SK-N-SH (cell line): ENCODE measurements at regions not wholly inside any gene's neighbourhood (a gene's known extent, or its start where the extent isn't known, plus 50 kb on each side); places are given as distances from the start of the nearest gene placed in this dataset.

Source experiments
- CTCF ChIA-PET: fragments of 300-600, 350-600 bp; formaldehyde crosslinking; extraction: SDS; loops from one replicate; lab custom pipeline; 2021; lab: Yijun Ruan, JAX
- POLR2A ChIA-PET: fragments of 350-600 bp; sonication (Branson Sonifier 250); formaldehyde crosslinking; extraction: SDS; loops from one replicate; lab custom pipeline; 2020; ENCODE audit warnings: antibody characterized with exemption, inconsistent platforms; lab: Yijun Ruan, JAX
- DNase-seq: peaks from one replicate; pipeline ENCODE4 v3.0.0; 2012
- H2AFZ ChIP-seq: fragments of 200-600 bp; sonication (generic); 2 replicates; pipeline ENCODE4 v1.8.1; 2016; ENCODE audit warnings: antibody characterized with exemption, mild to moderate bottlenecking, low read depth
- H3F3A ChIP-seq: fragments of 200-600 bp; sonication (generic); replicated peaks from 2 replicates; pipeline ENCODE3; 2016; ENCODE audit warnings: antibody characterized with exemption, mild to moderate bottlenecking; ENCODE audit not compliant: insufficient read depth
- H3K27ac ChIP-seq, 2 experiments: fragments of 200-500 bp in 1 of 2; fragments of 200-600 bp in 1 of 2; sonication (Bioruptor generic) in 1 of 2; sonication (generic), shearing (Covaris generic) in 1 of 2; 2 replicates each; pipeline versions ENCODE4 v1.5.1 to v1.6.1; 2014 to 2016; ENCODE audit warnings: low read depth in 2 of 2, inconsistent platforms in 1 of 2, low read length in 1 of 2, mild to moderate bottlenecking in 1 of 2, mixed read lengths in 1 of 2
- H3K27me3 ChIP-seq: fragments of 200-600 bp; sonication (generic), shearing (Covaris generic); 2 replicates; pipeline ENCODE4 v1.6.1; 2016; ENCODE audit warnings: mixed run types; ENCODE audit not compliant: insufficient read depth
- H3K36me3 ChIP-seq, 2 experiments: fragments of 200-500 bp in 1 of 2; fragments of 200-600 bp in 1 of 2; sonication (Bioruptor generic) in 1 of 2; sonication (generic) in 1 of 2; replicated peaks in 1 of 2; 2 replicates each; pipeline versions ENCODE3 to v1.5.1; 2014 to 2016; ENCODE audit warnings: low read length in 1 of 2, mild to moderate bottlenecking in 1 of 2; ENCODE audit not compliant: insufficient read depth in 2 of 2, control insufficient read depth in 1 of 2
- H3K4me1 ChIP-seq, 2 experiments: fragments of 200-500 bp in 1 of 2; fragments of 200-600 bp in 1 of 2; sonication (Bioruptor generic) in 1 of 2; sonication (generic), shearing (Covaris generic) in 1 of 2; 2 replicates each; pipeline versions ENCODE4 v1.5.1 to v1.6.1; 2014 to 2016; ENCODE audit warnings: low read depth in 1 of 2, low read length in 1 of 2, mixed run types in 1 of 2; ENCODE audit not compliant: insufficient read depth in 2 of 2, control insufficient read depth in 1 of 2
- H3K4me2 ChIP-seq: fragments of 200-600 bp; sonication (generic), shearing (Covaris generic); 2 replicates; pipeline ENCODE4 v1.6.1; 2017; ENCODE audit warnings: mixed run types
- H3K4me3 ChIP-seq, 2 experiments: fragments of 200-500 bp in 1 of 2; fragments of 200-600 bp in 1 of 2; sonication (Bioruptor generic) in 1 of 2; sonication (generic), shearing (Covaris generic) in 1 of 2; 2 replicates each; pipeline versions ENCODE4 v1.5.1 to v1.8.1; 2014 to 2016; ENCODE audit warnings: low read depth in 2 of 2, inconsistent platforms in 1 of 2, low read length in 1 of 2, mild to moderate bottlenecking in 1 of 2, mixed read lengths in 1 of 2, moderate library complexity in 1 of 2
- H3K79me2 ChIP-seq: fragments of 200-600 bp; sonication (generic); 2 replicates; pipeline ENCODE4 v1.8.1; 2017; ENCODE audit warnings: mild to moderate bottlenecking; ENCODE audit not compliant: insufficient read depth
- H3K9ac ChIP-seq: fragments of 200-600 bp; sonication (generic); 2 replicates; pipeline ENCODE4 v1.6.1; 2017; ENCODE audit warnings: mixed run types
- H3K9me2 ChIP-seq: fragments of 200-600 bp; sonication (generic); 2 replicates; pipeline ENCODE4 v1.6.1; 2017; ENCODE audit warnings: mixed run types
- H3K9me3 ChIP-seq: fragments of 200-600 bp; sonication (generic); 2 replicates; pipeline ENCODE4 v1.6.1; 2017; ENCODE audit warnings: mixed run types, mild to moderate bottlenecking, moderate library complexity
- H4K20me1 ChIP-seq: fragments of 200-600 bp; sonication (generic); 2 replicates; pipeline ENCODE4 v1.6.1; 2017; ENCODE audit warnings: mild to moderate bottlenecking, mixed run types; ENCODE audit not compliant: insufficient read depth
- CHD2 ChIP-seq: fragments of 150-350 bp; IDR thresholded peaks from 2 replicates; pipeline ENCODE4 v1.6.1; 2018; ENCODE audit warnings: low read length; ENCODE audit not compliant: partially characterized antibody
- CTCF ChIP-seq: fragments of 200-600 bp; sonication (generic); IDR thresholded peaks from 2 replicates; pipeline ENCODE4 v1.6.1; 2017; ENCODE audit warnings: antibody characterized with exemption, mild to moderate bottlenecking, moderate library complexity
- ELF1 ChIP-seq: IDR thresholded peaks from 2 replicates; pipeline ENCODE4 v1.4.0; 2012
- GABPA ChIP-seq: IDR thresholded peaks from 2 replicates; pipeline ENCODE4 v1.4.0; 2012; ENCODE audit warnings: low read depth, mild to moderate bottlenecking
- GATA2 ChIP-seq: sonication (generic); formaldehyde crosslinking; IDR thresholded peaks from 2 replicates; pipeline ENCODE4 v1.5.0; 2020; ENCODE audit warnings: mild to moderate bottlenecking, missing genetic modification reagents
- IRF3 ChIP-seq: fragments of 150-350 bp; IDR thresholded peaks from 2 replicates; pipeline ENCODE4 v1.6.1; 2016; ENCODE audit warnings: mild to moderate bottlenecking, low read depth, low read length
- JUND ChIP-seq: IDR thresholded peaks from 2 replicates; pipeline ENCODE4 v1.4.0; 2012
- RAD21 ChIP-seq: IDR thresholded peaks from 2 replicates; pipeline ENCODE4 v1.6.1; 2012; ENCODE audit warnings: mild to moderate bottlenecking, low read length
- REST ChIP-seq: IDR thresholded peaks from 2 replicates; pipeline ENCODE4 v1.6.1; 2012; ENCODE audit warnings: mild to moderate bottlenecking, low read depth, low read length, moderate library complexity
- RXRA ChIP-seq: IDR thresholded peaks from 2 replicates; pipeline ENCODE4 v1.4.0; 2012; ENCODE audit warnings: low read depth, mild to moderate bottlenecking, borderline replicate concordance
- SIN3A ChIP-seq: IDR thresholded peaks from 2 replicates; pipeline ENCODE4 v1.6.1; 2012; ENCODE audit warnings: low read depth, mild to moderate bottlenecking, low read length, moderate library complexity, borderline replicate concordance
- TCF12 ChIP-seq: IDR thresholded peaks from 2 replicates; pipeline ENCODE4 v1.4.0; 2012
- USF1 ChIP-seq: IDR thresholded peaks from 2 replicates; pipeline ENCODE4 v1.4.0; 2012; ENCODE audit warnings: low read depth, borderline replicate concordance
- USF2 ChIP-seq: fragments of 150-350 bp; IDR thresholded peaks from 2 replicates; pipeline ENCODE4 v1.6.1; 2017; ENCODE audit warnings: antibody characterized with exemption, low read length, low read depth, borderline replicate concordance
- WGBS: methylation state at CpG from one replicate; pipeline ENCODE4 v1.1.6; 2017; ENCODE audit warnings: low lambda C conversion rate; 5-methylcytosine and 5-hydroxymethylcytosine counted together
- TF ChIP-seq, protein P1 (sequence below): IDR thresholded peaks from 2 replicates; pipeline ENCODE4 v1.4.0; 2012; ENCODE audit warnings: low read depth

- WGBS = 0% methylated on average over 1 of the region's 1 CpG
- Histone ChIP-seq H3K9me3 (no peaks in the 10 kb centered on the region), H3K36me3 (no peaks in the 10 kb centered on the region), H3F3A (no peaks in the 10 kb centered on the region), H3K27ac (no peak overlapping the region), H3K4me1 (no peaks in the 10 kb centered on the region), H3K9ac (no peak overlapping the region), H3K4me2 (no peak overlapping the region), H3K9me2 (no peaks in the 10 kb centered on the region), H2AFZ (no peak overlapping the region), H3K4me3 (no peak overlapping the region), H3K79me2 (no peaks in the 10 kb centered on the region), H3K27me3 (no peaks in the 10 kb centered on the region; the same call in 1 of the 2 replicates), H4K20me1 (no peaks in the 10 kb centered on the region)
- CTCF ChIA-PET = no interaction called here
- TF ChIP-seq REST = no peak
- TF ChIP-seq TCF12 = no peak
- no peak for TF ChIP-seq RAD21
- no peak for TF ChIP-seq GATA2 (CRISPR knock-in tag)
- TF ChIP-seq RXRA = no peak
- no peak for TF ChIP-seq IRF3
- no peak for TF ChIP-seq USF2
- no peak for TF ChIP-seq CTCF
- no peak for TF ChIP-seq GABPA
- TF ChIP-seq USF1 = no peak
- TF ChIP-seq, protein P1, sequence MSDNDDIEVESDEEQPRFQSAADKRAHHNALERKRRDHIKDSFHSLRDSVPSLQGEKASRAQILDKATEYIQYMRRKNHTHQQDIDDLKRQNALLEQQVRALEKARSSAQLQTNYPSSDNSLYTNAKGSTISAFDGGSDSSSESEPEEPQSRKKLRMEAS = no peak
- TF ChIP-seq SIN3A = no peak
- no peak for TF ChIP-seq ELF1
- TF ChIP-seq JUND = no peak
- TF ChIP-seq CHD2 = no peak
- POLR2A ChIA-PET = no interaction called here
- DNase-seq = no peak
Measured at GRCh38 chr2:53234548-53234903, 533.1 kb upstream of the CHAC2 start.
